Esophagus muscularis mucosa (tissue), 4 donors: ENCODE measurements at regions not wholly inside any gene's neighbourhood (a gene's known extent, or its start where the extent isn't known, plus 50 kb on each side); places are given as distances from the start of the nearest gene placed in this dataset.

Source experiments
- DNase-seq: peaks from one replicate; pipeline ENCODE4 v3.0.0-alpha.2; 2017; ENCODE audit errors: extremely low spot score
- H3K27ac ChIP-seq, 4 donors: fragments of 200-600 bp; sonication (generic); replicated peaks in 1 of 4; 1 replicate in 3 of 4; 2 replicates in 1 of 4; pipeline ENCODE4 v1.5.1; 2016 to 2019; ENCODE audit warnings: mild to moderate bottlenecking in 1 of 4
- H3K27me3 ChIP-seq, 4 donors: fragments of 200-600 bp; sonication (generic); one replicate each; pipeline versions ENCODE4 v1.5.1 to v1.6.0; 2016 to 2019
- H3K36me3 ChIP-seq, 4 donors: fragments of 200-600 bp; sonication (generic); one replicate each; pipeline ENCODE4 v1.5.1; 2016 to 2019
- H3K4me1 ChIP-seq, 4 donors: fragments of 200-600 bp; sonication (generic); one replicate each; pipeline ENCODE4 v1.5.1; 2016 to 2019
- H3K4me3 ChIP-seq, 4 donors: fragments of 200-600 bp; sonication (generic); 1 replicate in 2 of 4; 2 replicates in 2 of 4; pipeline ENCODE4 v1.5.1; 2016 to 2019; ENCODE audit warnings: mild to moderate bottlenecking in 4 of 4, moderate library complexity in 1 of 4
- H3K9me3 ChIP-seq, 4 donors: fragments of 200-600 bp; sonication (generic); 1 replicate in 3 of 4; 2 replicates in 1 of 4; pipeline ENCODE4 v1.5.1; 2016 to 2019
- CTCF ChIP-seq, 3 experiments: fragments of 200-600 bp in 2 of 3; fragments of 450-650 bp in 1 of 3; sonication (generic) in 2 of 3; IDR thresholded peaks; one replicate each; pipeline ENCODE4 v1.5.1; 2017 to 2019; ENCODE audit warnings: antibody characterized with exemption in 3 of 3, mild to moderate bottlenecking in 2 of 3, moderate library complexity in 1 of 3
- EP300 ChIP-seq: sonication (generic); formaldehyde crosslinking; IDR thresholded peaks from one replicate; pipeline ENCODE4 v1.6.1; 2017; ENCODE audit warnings: antibody characterized with exemption
- POLR2A ChIP-seq: fragments of 450-650 bp; IDR thresholded peaks from one replicate; pipeline ENCODE4 v1.6.1; 2017; ENCODE audit warnings: antibody characterized with exemption, moderate library complexity, mild to moderate bottlenecking, low read depth
- POLR2AphosphoS5 ChIP-seq, 2 donors: sonication (generic); formaldehyde crosslinking; IDR thresholded peaks; one replicate each; pipeline ENCODE4 v1.6.1; 2017; ENCODE audit warnings: antibody characterized with exemption in 2 of 2
- WGBS: methylation state at CpG from one replicate; pipeline ENCODE4 v1.1.5; 2018; 5-methylcytosine and 5-hydroxymethylcytosine counted together
- intact Hi-C: fragments of 100-400 bp; cut with DNase I; formaldehyde crosslinking; loops from one replicate; pipeline ENCODE4 v1.15.1; 2023

- WGBS, result 38% methylated on average over 1 of the region's 1 CpG
- Histone ChIP-seq H3K4me3 (no peak overlapping the region), H3K4me1 (peaks cover 7 to 29% (median 16%) of the 10 kb centered on the region in 4 donors), H3K27ac (peak overlapping the region in 3 of 4 donors; percentile 3 to 19 (median 15)), H3K27me3 (no peaks in the 10 kb centered on the region), H3K36me3 (no peaks in the 10 kb centered on the region), H3K9me3 (no peaks in the 10 kb centered on the region)
- TF ChIP-seq CTCF (IDR thresholded peaks at IDR 0.05) (no peak), POLR2AphosphoS5 (IDR thresholded peaks at IDR 0.05) (no peak), EP300 (no peak), POLR2A (no peak)
- DNase-seq, result no peak
- intact Hi-C loops, result no loop called here
Measured at GRCh38 chr4:138086611-138087041, 155.5 kb downstream of the SLC7A11 start.

- peaks cover 7 to 29% (median 16%) of the 10 kb centered on the region in 4 donors for H3K4me1 ChIP-seq
- WGBS, result 64% methylated on average over 5 of the region's 5 CpGs
- H3K4me3 ChIP-seq, result no peak overlapping the region
- intact Hi-C loops, result no loop called here
- H3K9me3 ChIP-seq, result no peaks in the 10 kb centered on the region
- H3K27ac ChIP-seq, result no peak overlapping the region
- H3K36me3 ChIP-seq, result no peaks in the 10 kb centered on the region
- H3K27me3 ChIP-seq, result no peaks in the 10 kb centered on the region
- no peak for DNase-seq
- no peak for TF ChIP-seq EP300
- TF ChIP-seq CTCF (IDR thresholded peaks at IDR 0.05), result no peak
- TF ChIP-seq POLR2AphosphoS5 (IDR thresholded peaks at IDR 0.05), result no peak
- TF ChIP-seq POLR2A, result no peak
Measured at GRCh38 chr4:138085736-138086305, 156.3 kb downstream of the SLC7A11 start.

GRCh38 chr4:138078751-138079520, 163.2 kb downstream of the SLC7A11 start:
- TF ChIP-seq POLR2AphosphoS5 (IDR thresholded peaks at IDR 0.05), result no peak
- no peak for TF ChIP-seq EP300
- TF ChIP-seq CTCF (IDR thresholded peaks at IDR 0.05), result no peak
- no peak for TF ChIP-seq POLR2A
- no peaks in the 10 kb centered on the region for H3K27me3 ChIP-seq
- H3K4me1 ChIP-seq, result no peaks in the 10 kb centered on the region
- 81% methylated on average over 4 of the region's 4 CpGs for WGBS
- no peak overlapping the region for H3K27ac ChIP-seq
- no peak for DNase-seq
- H3K9me3 ChIP-seq, result no peaks in the 10 kb centered on the region
- no peaks in the 10 kb centered on the region for H3K36me3 ChIP-seq
- H3K4me3 ChIP-seq, result no peak overlapping the region
- intact Hi-C loops, result no loop called here

GRCh38 chr4:138078253-138078652, 163.9 kb downstream of the SLC7A11 start:
- no peak overlapping the region for H3K4me3 ChIP-seq
- TF ChIP-seq POLR2AphosphoS5 (IDR thresholded peaks at IDR 0.05) (no peak), CTCF (IDR thresholded peaks at IDR 0.05) (no peak), EP300 (no peak), POLR2A (no peak)
- H3K36me3 ChIP-seq, result no peaks in the 10 kb centered on the region
- H3K4me1 ChIP-seq, result no peaks in the 10 kb centered on the region
- no peaks in the 10 kb centered on the region for H3K27me3 ChIP-seq
- 85% methylated on average over 2 of the region's 2 CpGs for WGBS
- no peak overlapping the region for H3K27ac ChIP-seq
- intact Hi-C loops, result no loop called here
- DNase-seq, result no peak
- no peaks in the 10 kb centered on the region for H3K9me3 ChIP-seq
